Smooth muscle cell (in vitro differentiated cells): ENCODE measurements at regions not wholly inside any gene's neighbourhood (a gene's known extent, or its start where the extent isn't known, plus 50 kb on each side); places are given as distances from the start of the nearest gene placed in this dataset.
"Not testable (repeated sequence)": the region's sequence is repeated elsewhere in the genome, so short reads cannot be mapped to it uniquely, and the experiment has no call there.

ENCODE experiments used
- DNase-seq: peaks from one replicate; lab custom pipeline; 2025; ENCODE audit not compliant: unreplicated experiment; lab: John Stamatoyannopoulos, UW
- H2AFZ ChIP-seq: fragments of 200-600 bp; sonication (generic); 2 replicates; pipeline ENCODE4 v1.6.0; 2016; ENCODE audit warnings: antibody characterized with exemption, low read depth, mild to moderate bottlenecking
- H3F3A ChIP-seq: fragments of 200-600 bp; sonication (generic); 2 replicates; pipeline ENCODE4 v1.6.0; 2017; ENCODE audit warnings: antibody characterized with exemption, low read depth
- H3K27ac ChIP-seq: fragments of 200-600 bp; sonication (generic); 2 replicates; pipeline ENCODE4 v1.5.1; 2016; ENCODE audit warnings: low read depth, mild to moderate bottlenecking
- H3K27me3 ChIP-seq: fragments of 200-600 bp; sonication (generic); 2 replicates; pipeline ENCODE4 v1.6.1; 2016; ENCODE audit warnings: low read depth, mild to moderate bottlenecking
- H3K36me3 ChIP-seq: fragments of 200-600 bp; sonication (generic); 2 replicates; pipeline ENCODE4 v1.5.1; 2016; ENCODE audit warnings: low read depth
- H3K4me1 ChIP-seq: fragments of 200-600 bp; sonication (generic); 2 replicates; pipeline ENCODE4 v1.5.1; 2016; ENCODE audit warnings: low read depth
- H3K4me2 ChIP-seq: fragments of 200-600 bp; sonication (generic); 2 replicates; pipeline ENCODE4 v1.6.0; 2016; ENCODE audit warnings: mild to moderate bottlenecking
- H3K4me3 ChIP-seq: fragments of 200-600 bp; sonication (generic); 2 replicates; pipeline ENCODE4 v1.5.1; 2016; ENCODE audit warnings: mild to moderate bottlenecking
- H3K79me2 ChIP-seq: fragments of 200-600 bp; sonication (generic); 2 replicates; pipeline ENCODE4 v1.6.0; 2016; ENCODE audit warnings: low read depth, mild to moderate bottlenecking
- H3K9ac ChIP-seq: fragments of 200-600 bp; sonication (generic); 2 replicates; pipeline ENCODE4 v1.6.0; 2016; ENCODE audit warnings: low read depth
- H3K9me3 ChIP-seq: fragments of 200-600 bp; sonication (generic); replicated peaks from 2 replicates; pipeline ENCODE4 v1.5.1; 2016; ENCODE audit warnings: low read depth
- H4K20me1 ChIP-seq: fragments of 200-600 bp; sonication (generic); 2 replicates; pipeline ENCODE4 v1.6.0; 2016; ENCODE audit warnings: low read depth
- CTCF ChIP-seq: fragments of 200-600 bp; sonication (generic); IDR thresholded peaks from 2 replicates; pipeline ENCODE4 v1.5.1; 2017; ENCODE audit warnings: borderline replicate concordance, mild to moderate bottlenecking, antibody characterized with exemption; ENCODE audit not compliant: insufficient read depth, poor library complexity, severe bottlenecking
- WGBS: methylation state at CpG from one replicate; pipeline ENCODE4 v1.1.7; 2016; ENCODE audit warnings: low lambda C conversion rate; 5-methylcytosine and 5-hydroxymethylcytosine counted together

- Histone ChIP-seq H2AFZ (no peak overlapping the region), H3F3A (peaks cover 13% of the 10 kb centered on the region), H3K79me2 (no peaks in the 10 kb centered on the region), H3K4me3 (no peak overlapping the region), H3K9ac (no peak overlapping the region), H3K27me3 (no peaks in the 10 kb centered on the region), H3K9me3 (no peaks in the 10 kb centered on the region), H3K4me1 (peaks cover 44% of the 10 kb centered on the region), H3K4me2 (no peak overlapping the region), H4K20me1 (no peaks in the 10 kb centered on the region), H3K36me3 (no peaks in the 10 kb centered on the region), H3K27ac (no peak overlapping the region)
- no peak for DNase-seq
- TF ChIP-seq CTCF = no peak
- 97% methylated on average over 4 of the region's 4 CpGs for WGBS
Observed at GRCh38 chr2:12557688-12558087, 159.0 kb upstream of the TRIB2 start.

- Histone ChIP-seq H3F3A (peaks cover 13% of the 10 kb centered on the region), H3K79me2 (no peaks in the 10 kb centered on the region), H3K9me3 (no peaks in the 10 kb centered on the region), H4K20me1 (no peaks in the 10 kb centered on the region), H3K4me1 (peaks cover 44% of the 10 kb centered on the region), H2AFZ (no peak overlapping the region), H3K27ac (no peak overlapping the region), H3K36me3 (no peaks in the 10 kb centered on the region), H3K9ac (no peak overlapping the region), H3K4me2 (no peak overlapping the region), H3K27me3 (no peaks in the 10 kb centered on the region), H3K4me3 (no peak overlapping the region)
- TF ChIP-seq CTCF = no peak
- 81% methylated on average over 2 of the region's 2 CpGs for WGBS
- no peak for DNase-seq
Observed at GRCh38 chr2:12558519-12558918, 158.2 kb upstream of the TRIB2 start.

GRCh38 chr2:12560618-12561017 is 156.1 kb upstream of the TRIB2 start:
- Histone ChIP-seq H3K79me2 (no peaks in the 10 kb centered on the region), H3K36me3 (no peaks in the 10 kb centered on the region), H3K9me3 (no peaks in the 10 kb centered on the region), H4K20me1 (no peaks in the 10 kb centered on the region), H3F3A (peaks cover 7% of the 10 kb centered on the region), H3K4me2 (no peak overlapping the region), H3K9ac (no peak overlapping the region), H2AFZ (no peak overlapping the region), H3K27ac (no peak overlapping the region), H3K27me3 (no peaks in the 10 kb centered on the region), H3K4me3 (no peak overlapping the region), H3K4me1 (peaks cover 27% of the 10 kb centered on the region)
- DNase-seq = no peak
- 89% methylated on average over 9 of the region's 9 CpGs for WGBS
- TF ChIP-seq CTCF = no peak

DNA sequence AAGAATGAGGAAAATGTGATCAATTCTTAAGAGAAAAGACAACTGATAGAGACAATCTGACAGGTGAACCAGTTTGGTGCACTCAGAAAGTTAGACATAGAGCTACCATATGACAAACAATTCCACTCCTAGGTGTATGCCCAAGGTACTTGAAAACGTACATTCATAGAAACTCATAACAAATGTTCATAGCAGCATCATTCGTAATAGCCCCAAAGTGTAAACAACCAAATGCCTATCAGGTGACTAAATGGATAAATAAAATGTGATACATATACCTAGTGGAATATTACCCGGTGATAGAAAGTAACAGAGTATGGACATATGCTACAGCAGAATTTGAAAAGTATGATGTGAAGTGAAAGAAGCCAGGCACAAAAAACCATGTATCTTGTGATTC is 149.3 kb upstream of the TRIB2 start:
- no peak for TF ChIP-seq CTCF
- no peak overlapping the region for H3K4me2 ChIP-seq
- H3K27ac ChIP-seq = no peak overlapping the region
- no peak overlapping the region for H3K4me3 ChIP-seq
- H2AFZ ChIP-seq = no peak overlapping the region
- no peaks in the 10 kb centered on the region for H3K27me3 ChIP-seq
- no peaks in the 10 kb centered on the region for H3K4me1 ChIP-seq
- DNase-seq = no peak
- H3K36me3 ChIP-seq = no peaks in the 10 kb centered on the region
- no peak overlapping the region for H3K9ac ChIP-seq
- H3K9me3 ChIP-seq = no peaks in the 10 kb centered on the region
- 93% methylated on average over 3 of the region's 3 CpGs for WGBS
- no peaks in the 10 kb centered on the region for H3F3A ChIP-seq
- H3K79me2 ChIP-seq = no peaks in the 10 kb centered on the region
- no peaks in the 10 kb centered on the region for H4K20me1 ChIP-seq

- H3F3A ChIP-seq, H2AFZ ChIP-seq, H3K36me3 ChIP-seq, H3K9me3 ChIP-seq, DNase-seq, H3K79me2 ChIP-seq, H3K4me1 ChIP-seq, H3K4me2 ChIP-seq, H3K27ac ChIP-seq, H3K4me3 ChIP-seq, H3K27me3 ChIP-seq, H3K9ac ChIP-seq, H4K20me1 ChIP-seq: not testable (repeated sequence)
- whole genome bisulfite sequencing = 88% methylated on average over 7 of the region's 7 CpGs
Observed at GRCh38 chr2:12569510-12569909, 147.2 kb upstream of the TRIB2 start.

- not testable (repeated sequence) for DNase-seq, H3K27me3 ChIP-seq, H3K4me2 ChIP-seq, H3K27ac ChIP-seq, H4K20me1 ChIP-seq, H3K79me2 ChIP-seq, H3K36me3 ChIP-seq, H3K4me1 ChIP-seq, H3K9ac ChIP-seq, H3F3A ChIP-seq, H2AFZ ChIP-seq, H3K9me3 ChIP-seq, H3K4me3 ChIP-seq
- WGBS = 94% methylated on average over 8 of the region's 8 CpGs
Observed at GRCh38 chr2:12569929-12570328, 146.8 kb upstream of the TRIB2 start.
